HG03565 (cell line): ENCODE measurements at regions not wholly inside any gene's neighbourhood (a gene's known extent, or its start where the extent isn't known, plus 50 kb on each side); places are given as distances from the start of the nearest gene placed in this dataset.

Experiments used
- ATAC-seq: cut with Tn5 transposase; IDR thresholded peaks from one replicate; pipeline ENCODE4 v1.9.1; 2021; ENCODE audit warnings: mild to moderate bottlenecking, moderate library complexity; ENCODE audit not compliant: unreplicated experiment

DNA sequence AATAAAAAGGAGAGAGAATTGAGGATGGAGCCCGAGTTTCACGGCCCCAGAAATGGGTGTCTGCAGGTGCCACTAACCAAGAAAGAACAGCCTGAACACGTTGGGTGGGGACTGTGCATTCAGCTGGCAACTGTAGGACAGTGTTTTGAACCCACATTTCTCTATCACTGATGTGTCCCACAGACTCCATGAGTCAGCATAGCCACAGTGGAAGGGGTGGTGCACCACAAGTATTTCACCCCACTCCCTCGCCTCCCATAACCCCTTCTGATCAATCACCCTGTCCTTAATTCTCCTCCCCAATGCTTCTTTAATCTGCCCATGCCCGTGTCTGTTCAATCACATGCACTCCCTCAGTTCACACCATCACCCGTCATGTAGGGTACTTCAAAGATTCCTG, 291.5 kb downstream of the ZNF516 start:
- no peak for ATAC-seq

DNA sequence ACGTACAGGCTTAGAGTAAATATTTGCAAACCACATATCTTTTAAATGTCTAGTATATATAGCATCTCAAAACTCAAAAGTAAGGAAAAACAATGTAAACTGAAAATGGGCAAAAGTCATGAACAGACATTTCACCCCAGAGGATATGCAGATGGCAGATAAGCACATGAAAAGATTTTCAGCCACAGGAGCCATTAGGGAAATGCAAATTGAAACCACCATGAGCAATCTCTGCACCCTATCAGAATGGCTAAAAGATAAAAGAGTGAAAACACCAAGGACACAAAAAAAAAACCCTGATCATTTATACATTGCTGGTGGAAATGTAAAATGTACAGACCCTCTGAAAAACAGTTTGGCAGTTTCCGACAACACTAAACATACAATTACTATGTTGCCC, 292.7 kb downstream of the ZNF516 start:
- ATAC-seq = no peak

DNA sequence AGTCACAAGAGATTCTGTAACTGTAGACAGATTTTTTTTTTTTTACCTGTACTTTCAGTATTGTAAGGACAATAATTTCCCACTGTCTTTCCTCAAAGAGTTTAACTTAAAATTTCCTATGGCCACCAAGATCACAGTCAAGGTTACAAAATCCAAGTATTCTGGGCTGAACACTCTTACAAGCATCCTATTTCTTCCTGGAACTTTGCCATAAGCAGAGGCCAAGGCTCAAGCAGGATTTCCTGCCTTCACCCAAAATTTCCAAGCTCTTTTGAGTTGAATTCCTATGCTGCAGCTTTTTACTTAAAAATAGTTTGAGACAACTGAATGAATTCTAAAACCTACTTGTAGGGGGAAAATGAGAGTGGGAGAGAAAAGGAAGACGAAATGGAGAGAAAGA, 299.4 kb downstream of the ZNF516 start:
- ATAC-seq = no peak

DNA sequence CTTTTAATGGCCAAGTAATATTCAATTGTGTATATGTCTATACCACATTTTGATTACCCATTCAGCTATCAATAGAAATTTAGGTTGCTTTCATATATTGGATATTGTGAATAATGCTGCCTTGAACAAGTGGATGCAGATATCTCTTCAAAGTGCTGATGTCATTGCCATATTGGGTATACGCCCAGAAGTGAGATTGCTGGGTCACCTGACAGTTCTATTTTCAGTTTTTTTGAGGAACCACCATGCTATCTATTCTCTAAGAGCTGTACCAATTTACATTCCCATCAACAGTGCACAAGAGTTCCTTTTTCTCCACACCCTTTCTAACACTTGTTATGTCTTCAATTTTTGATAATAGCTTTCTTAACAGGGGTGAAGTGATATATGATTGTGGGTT, 306.9 kb downstream of the ZNF516 start:
- no peak for ATAC-seq

DNA sequence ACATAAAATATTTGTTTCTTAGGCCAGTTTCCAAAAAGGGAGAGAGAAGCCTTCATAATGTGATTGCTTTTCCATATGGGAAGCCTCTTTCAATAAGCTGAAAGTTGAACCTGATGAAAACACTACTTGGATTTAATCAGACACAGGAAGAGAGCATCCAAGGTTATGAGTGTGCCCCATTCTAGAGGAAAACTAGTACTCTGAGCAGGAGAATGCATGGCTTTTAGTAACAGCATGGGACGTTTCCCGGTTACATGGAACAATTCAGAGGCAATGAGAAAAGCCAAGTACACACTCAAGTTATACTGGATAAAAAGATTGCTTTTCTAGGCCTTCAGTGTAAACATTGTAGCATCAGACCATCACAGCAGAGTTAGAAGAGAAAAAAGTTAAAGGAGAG, 315.8 kb downstream of the ZNF516 start:
- ATAC-seq = no peak

DNA sequence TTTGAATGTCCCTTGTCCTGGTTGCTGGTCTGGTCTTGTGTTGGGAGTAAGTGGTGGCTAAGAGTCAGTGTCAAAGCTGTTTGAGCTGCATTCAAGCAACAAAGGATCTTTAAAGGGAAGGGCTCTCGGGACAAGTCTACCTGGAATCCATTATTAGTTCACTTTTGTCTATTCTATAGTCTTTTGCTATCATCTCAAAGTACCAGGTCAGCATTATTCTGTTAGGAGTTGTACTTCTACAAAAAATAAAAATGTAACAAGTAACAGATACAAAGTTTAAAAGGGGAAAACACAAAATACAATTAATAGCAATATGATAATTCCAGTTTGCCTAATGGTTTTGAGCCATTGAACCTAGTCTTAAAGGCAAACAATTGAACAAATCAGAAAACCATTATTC, 317.9 kb downstream of the ZNF516 start:
- no peak for ATAC-seq

DNA sequence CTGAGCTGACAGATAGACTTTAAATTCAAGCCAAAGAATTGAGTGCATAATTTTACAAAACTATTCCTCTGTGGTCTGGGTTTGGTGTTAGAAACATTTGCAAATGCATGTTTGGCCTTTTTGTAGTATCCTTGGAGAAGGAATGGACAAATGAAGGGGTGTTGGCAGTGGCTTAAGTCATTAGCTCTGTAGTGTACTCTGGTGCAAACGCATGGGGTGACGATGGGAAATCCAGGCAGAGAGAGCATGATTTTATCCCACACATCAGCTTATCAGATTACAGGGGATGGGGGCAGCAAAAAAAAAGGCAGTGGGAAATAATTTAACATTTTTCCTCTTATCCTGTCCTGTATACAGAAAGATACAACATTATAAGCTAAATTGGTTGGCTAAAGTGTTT, 320.6 kb downstream of the ZNF516 start:
- no peak for ATAC-seq

DNA sequence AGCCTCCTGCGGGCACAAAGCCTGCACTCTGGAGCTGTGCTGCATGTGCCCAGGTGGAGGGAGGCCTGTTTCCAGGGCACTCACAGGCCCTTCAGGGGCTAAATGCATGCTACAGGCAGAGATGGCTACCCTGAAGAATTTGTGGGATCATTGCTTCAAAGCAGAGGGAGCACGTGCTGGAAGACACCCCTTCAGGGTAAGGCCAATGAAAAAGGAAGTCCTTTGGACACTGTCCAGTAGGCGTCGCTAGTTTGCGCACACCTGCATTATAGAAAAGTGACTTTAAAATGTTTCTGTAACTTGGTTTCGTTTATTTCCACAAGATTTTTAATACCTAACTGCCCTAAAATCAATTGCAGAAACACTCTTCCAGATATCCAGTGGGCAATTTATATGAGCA, 325.3 kb downstream of the ZNF516 start:
- ATAC-seq = no peak

DNA sequence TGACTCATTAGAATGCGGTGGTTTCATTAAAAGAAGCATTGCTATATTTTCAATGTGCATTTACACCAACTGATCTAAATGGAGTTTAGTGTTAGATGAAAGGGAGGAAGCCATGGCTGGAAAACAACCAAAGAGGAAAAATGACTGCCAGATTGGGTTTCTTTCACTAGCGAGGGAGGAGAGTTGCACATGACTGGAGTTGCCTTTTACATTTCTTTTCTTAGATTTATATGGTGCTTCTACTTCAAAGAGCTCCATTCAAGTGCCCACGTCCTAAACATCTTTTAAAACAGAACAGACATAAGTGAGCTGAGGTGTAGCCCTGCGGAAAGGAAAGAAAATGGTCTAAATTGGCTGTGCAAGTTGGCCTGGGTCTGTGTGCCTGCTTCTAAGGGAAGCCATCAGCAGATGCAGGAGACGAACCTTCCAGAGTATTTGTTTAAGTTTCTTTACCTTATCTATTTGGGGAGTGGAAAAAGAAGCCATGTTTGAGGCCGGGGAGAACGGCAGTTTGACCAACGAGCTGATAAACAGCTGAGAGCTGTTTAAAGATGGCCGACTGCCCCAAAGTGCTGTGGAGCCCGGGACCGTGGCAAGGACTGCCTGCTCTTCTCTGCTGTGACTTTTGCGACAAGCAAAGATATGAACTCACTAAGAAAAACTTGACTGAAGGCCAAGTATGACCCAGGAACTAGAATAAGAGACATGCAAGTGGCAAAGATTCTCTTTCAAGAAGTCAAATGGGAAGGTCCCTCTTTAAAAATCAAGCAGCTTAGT, 327.0 kb downstream of the ZNF516 start:
- no peak for ATAC-seq

DNA sequence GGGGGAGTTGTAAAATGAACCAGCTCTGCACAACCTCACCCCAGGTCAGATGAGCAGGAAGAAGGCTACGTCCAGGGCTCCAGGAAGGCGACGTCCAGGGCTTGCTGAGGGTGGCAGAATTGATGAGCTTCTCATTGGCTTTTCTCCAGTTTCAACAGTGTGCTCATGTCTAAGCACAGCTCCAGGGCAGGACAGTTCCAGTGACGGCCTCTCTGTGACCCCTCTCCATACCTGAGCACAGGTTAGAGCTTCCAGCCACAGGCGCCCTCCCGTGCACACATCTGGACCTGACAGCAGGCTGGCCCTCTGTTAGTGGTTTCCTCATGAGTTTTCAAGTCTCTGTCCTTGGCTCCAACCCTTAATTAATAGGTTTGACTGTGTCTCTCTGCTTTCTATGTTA, 327.6 kb downstream of the ZNF516 start:
- no peak for ATAC-seq

DNA sequence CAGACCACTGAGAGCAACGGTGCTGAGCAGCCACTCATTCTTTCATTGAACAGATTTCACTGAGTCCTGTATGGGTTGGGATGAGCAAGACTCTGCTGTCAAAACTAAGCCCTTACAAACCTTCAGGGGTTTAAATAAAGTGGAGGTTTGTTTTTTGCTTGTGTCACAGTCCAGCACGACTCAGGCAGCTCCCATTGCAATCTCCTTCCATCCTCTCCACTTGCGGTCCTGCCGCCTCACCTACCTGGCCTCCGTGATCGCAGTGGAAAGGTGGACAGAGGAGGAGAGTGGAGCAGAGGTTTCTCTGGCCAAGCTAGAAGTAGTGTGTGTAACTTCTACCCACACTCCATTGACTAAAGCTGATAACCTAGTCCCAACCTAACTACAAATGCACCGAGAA, 332.2 kb downstream of the ZNF516 start:
- ATAC-seq = no peak

DNA sequence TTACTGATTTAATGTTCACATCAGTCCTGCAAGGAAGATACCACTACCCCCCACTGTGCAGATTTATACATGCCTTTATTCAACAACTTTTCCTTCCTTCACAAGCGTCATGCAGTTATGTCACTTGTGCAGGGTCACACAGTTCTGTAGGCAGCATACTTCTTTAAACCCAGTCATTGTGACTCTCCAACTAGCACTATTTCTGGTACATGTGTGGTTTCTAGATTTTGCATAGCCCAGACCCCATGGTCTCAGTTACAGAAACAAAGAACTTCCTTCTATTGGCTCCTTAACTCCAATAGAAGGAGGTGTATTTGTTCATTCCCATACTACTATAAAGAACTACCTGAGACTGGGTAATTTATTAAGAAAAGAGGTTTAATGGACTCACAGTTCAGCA, 333.1 kb downstream of the ZNF516 start:
- ATAC-seq = no peak

DNA sequence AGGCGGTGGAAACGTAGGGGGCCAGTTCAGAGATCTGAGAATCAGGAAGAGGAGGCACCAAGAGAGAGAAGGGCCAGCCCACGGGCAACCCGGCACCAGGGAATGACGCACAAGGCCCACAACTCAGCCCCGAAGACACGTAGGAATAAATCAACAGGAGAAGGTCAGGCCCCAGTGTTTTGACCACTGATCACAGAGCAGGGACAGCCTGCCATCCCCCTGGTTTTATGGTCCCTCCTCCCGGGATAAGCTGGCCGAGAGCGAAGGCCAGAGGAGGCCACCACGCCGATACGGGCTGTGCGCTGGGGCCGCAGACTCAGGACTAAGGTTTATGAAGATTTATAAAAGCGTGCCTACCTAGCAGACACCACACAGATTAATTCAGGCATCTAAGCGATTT, 341.4 kb downstream of the ZNF516 start:
- ATAC-seq = no peak

DNA sequence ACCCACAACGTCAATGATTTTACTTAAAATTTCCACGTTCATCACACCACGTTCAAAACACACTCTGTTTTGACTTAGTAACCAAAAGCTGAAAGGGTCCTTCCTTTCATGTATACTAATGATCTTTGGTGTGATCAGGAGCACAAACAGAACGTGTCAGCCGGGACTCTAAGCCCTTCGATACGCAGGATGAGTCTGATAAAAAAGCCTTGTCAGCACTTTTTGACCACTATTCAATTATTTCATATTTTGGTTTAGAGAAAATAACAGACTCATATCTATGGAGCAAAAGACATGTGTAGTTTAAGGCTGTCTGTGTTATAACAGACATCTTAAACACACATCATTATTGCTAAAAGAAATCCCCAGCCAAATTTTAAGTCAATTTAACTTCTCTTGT, 345.3 kb downstream of the ZNF516 start:
- ATAC-seq = no peak

DNA sequence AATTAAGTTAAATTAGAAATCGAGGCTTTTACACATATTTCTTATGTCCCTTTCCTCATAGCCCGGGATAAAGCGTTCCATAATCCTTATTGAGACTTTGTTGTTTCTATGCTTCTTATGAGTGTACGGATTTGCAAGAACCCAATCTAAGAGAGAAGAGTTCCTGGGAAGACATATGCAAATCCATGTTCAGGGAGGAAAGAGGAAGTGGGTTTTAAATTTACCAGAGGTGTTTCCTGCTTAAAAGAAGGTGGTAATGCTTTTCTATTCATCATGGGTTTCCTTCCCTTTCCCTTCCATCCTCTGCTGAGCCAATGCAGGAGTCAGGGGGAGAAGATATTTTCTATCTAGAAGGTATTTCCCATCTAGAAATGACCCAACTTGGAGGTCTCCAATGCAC, 345.8 kb downstream of the ZNF516 start:
- ATAC-seq = no peak

DNA sequence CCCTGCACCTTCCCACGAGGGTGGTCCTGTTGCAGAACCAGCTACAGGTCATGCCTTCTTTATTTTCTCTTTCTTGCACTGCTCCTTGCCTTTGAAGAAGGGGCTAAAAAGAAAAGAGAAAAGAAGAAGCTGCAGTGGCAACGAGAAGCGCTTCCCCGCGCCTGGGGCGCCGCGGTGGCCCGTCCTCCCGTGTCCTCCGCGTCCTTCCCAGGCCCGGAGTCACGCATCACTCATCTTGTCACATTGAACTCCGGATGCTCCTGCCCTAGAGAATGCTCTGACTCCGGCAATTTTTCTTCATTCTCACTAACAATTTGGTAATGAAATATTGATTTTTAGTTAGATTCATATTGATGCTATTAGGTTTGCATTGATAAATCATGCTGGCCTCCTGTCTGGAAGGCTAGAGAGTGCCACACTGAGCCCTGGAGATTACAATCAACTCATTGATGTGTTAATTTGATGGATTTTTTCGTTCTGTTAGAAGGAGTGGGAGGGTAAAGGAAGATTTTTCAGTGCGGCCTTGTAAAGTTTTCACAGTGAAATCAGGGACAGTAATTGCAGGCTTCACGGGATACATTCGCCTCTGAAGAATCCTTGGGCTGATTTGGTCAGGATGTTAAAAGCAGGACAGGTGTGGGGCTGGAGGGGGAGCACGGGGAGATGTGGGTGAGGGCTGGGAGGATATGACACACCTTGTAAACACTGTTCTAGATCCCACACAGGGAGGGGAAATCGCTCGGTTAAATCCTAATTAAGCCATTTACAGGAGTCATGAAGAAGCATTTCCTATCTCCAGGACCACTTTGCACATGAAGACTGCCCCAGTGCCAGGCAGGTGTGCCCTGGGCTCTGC, 349.3 kb downstream of the ZNF516 start:
- ATAC-seq = no peak

DNA sequence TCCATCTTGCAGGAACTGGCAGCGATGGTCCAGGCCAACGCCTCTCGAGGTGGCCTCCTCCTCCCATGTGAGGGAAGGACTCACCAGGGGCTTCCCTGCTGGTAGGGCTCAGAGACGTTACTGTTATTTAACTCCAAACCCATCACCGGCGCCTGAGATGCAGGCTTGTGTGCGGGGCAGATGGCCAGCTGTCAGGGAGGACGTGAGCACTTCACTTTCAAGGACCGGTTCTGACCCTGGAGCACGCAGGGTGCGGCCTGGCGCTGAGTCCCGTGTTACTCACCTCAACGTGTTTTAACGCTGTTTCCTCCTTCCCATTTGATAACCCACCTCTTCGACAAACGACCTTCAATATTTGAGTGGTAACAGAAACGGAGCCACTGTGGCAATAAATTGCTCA, 350.2 kb downstream of the ZNF516 start:
- no peak for ATAC-seq

DNA sequence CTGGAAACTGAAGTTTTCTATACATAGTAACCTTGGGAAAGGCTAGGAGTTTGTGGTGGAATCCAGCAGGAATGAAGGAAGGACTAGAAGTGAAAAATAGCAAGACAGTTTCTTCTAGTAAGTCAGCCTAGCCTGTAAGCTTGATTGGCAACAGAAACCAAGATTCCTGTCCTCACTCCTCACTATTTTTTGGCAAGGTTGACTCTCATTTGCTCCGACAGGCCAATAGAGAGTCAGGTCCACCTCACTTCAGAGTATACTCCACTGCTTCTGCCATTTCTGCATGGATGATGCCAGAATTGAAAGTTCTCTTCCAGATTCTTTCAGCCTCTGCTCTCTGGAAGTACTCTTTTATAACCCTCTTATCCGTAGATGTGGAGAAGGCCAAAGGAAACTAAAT, 352.4 kb downstream of the ZNF516 start:
- no peak for ATAC-seq

DNA sequence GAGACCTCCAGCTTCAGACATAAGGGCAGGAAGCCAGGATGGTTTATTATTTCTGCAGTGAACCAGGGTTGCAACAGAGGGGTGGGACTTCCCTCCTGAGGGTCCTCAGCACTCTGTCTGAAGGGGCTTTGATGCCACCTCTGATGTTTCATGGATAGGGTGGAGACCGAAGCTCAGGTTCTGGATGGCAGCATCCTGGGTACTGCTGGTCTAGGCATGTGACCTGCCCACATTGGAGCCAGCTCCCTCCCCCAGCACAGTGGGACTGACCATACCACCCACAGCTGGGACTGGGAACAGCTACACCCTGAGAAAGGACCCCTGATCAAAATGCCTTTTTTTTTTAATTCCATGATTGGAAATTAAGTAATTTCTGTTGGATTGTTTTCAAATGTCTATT, 355.2 kb downstream of the ZNF516 start:
- no peak for ATAC-seq

DNA sequence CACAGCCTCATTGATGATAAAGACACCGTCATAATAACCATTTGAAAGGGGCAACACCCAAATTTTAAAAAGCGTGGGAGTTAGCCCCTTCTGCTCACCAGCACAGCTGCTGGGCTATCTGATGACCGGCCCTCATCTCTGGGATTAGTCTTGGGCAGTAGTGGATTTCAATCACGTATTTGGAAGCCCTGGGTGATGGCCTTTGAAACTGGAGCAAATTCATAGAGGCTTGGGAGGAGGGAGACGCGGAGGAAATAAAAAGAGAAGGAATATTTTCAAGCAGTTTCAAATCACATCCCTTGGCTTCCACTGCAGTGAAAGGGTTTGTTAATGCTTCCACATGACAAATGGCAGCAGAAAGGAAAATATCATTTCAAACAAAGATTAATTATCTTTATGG, 357.8 kb downstream of the ZNF516 start:
- ATAC-seq = no peak

DNA sequence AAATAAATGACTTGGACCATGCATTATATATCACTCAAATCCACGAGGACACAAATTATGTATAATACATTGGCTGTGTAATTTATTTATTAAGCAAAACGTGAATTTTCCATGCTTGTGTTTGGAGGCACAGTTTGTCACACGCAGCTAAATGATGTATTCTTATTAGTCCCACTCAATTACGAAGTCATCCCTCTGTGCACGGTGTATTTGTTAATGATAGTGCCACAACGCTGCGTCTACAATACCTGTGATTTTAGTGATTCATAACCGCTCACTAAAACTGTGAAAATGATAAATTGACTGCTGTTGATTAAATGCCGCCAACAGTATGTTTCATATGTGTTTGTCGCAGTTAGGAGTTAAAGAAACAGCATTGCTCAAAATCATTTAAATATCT, 358.3 kb downstream of the ZNF516 start:
- ATAC-seq = no peak

DNA sequence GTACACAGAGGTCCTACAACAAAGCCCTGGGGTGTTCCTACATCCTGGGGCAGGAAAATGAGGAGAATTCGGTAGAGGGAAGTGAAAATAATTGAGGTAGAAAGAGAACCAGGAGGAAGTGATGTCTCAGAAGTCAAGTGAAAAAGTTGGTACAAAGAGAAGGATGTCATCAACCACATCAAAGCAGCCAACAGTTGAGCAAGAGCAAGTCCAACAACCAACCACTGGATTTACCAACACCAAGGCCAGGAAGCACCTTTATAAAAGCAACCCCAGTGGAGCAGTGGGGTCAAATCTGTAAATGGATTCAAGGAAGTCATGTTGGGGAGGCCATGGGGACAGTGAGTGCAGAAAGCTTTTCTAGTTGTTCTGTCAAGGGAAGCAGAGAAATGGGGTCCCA, 360.4 kb downstream of the ZNF516 start:
- ATAC-seq = no peak
